WTC11 (cell line): ENCODE measurements at regions not wholly inside any gene's neighbourhood (a gene's known extent, or its start where the extent isn't known, plus 50 kb on each side); places are given as distances from the start of the nearest gene placed in this dataset.

ENCODE experiments used
- FOXK1 ChIP-seq: sonication (generic); formaldehyde crosslinking; IDR thresholded peaks from 2 replicates; pipeline ENCODE4 v1.8.0; 2022; ENCODE audit warnings: mild to moderate bottlenecking, moderate library complexity, missing genetic modification reagents
- NFYB ChIP-seq: sonication (generic); formaldehyde crosslinking; conservative IDR thresholded peaks from 2 replicates; pipeline ENCODE4 v1.8.0; 2022; ENCODE audit warnings: low read depth, missing genetic modification reagents
- NR1H2 ChIP-seq: sonication (generic); formaldehyde crosslinking; IDR thresholded peaks from 2 replicates; pipeline ENCODE4 v1.9.0; 2021; ENCODE audit warnings: mild to moderate bottlenecking, moderate library complexity, missing genetic modification reagents

DNA sequence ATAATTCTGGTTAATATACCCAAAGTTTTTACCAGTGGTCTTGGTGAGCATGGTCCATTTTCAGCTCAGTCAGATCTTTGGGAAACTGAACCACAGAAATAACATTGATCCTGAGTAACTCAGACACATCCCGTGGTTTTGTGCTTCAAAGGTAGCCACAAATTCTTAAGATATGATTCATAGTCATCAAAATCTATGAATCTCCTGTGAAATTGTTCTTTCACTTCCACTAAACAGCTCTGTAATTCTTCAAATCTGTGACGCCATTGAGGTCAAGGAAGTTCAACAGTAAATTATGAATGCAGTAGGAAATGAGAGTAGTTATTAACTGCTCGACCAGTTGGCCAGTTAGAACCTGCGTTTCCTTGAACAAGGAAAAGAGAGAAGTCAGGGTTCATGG is 147.3 kb downstream of the IRS1 start:
- TF ChIP-seq NFYB (CRISPR knock-in tag) (no peak), FOXK1 (no peak), NR1H2 (CRISPR knock-in tag) (no peak)
